Breast epithelium (tissue), 3 donors: ENCODE measurements at regions not wholly inside any gene's neighbourhood (a gene's known extent, or its start where the extent isn't known, plus 50 kb on each side); places are given as distances from the start of the nearest gene placed in this dataset.

Source experiments
- POLR2A ChIP-seq: fragments of 450-650 bp; IDR thresholded peaks from one replicate; pipeline ENCODE4 v1.6.1; 2016; ENCODE audit warnings: antibody characterized with exemption, mild to moderate bottlenecking, moderate library complexity
- TF ChIP-seq, protein P1 (sequence below), 3 donors: fragments of 450-650 bp; IDR thresholded peaks; one replicate each; pipeline ENCODE4 v1.5.1; 2016 to 2017; ENCODE audit warnings: antibody characterized with exemption in 3 of 3, mild to moderate bottlenecking in 3 of 3, moderate library complexity in 3 of 3

DNA sequence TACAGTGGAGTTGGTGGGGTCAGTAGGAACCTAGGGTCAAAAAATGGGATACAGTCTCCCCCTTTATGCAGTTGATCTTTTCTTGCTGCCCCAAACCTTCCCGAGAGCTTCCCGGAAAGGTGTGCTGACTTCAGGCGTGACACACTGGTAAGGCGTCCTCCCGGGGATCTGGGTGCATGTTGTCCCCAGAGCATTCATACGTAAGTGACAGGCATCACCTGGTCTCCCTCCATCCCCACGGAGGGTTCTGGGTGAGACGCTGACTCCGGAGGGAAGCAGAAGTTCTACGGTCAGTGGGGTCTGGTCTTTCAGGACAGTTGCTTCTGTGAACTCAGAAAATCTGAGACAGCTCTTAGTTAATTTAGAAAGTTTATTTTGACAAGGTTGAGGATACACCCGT is 159.6 kb upstream of the RTL1 start:
- TF ChIP-seq, protein P1, sequence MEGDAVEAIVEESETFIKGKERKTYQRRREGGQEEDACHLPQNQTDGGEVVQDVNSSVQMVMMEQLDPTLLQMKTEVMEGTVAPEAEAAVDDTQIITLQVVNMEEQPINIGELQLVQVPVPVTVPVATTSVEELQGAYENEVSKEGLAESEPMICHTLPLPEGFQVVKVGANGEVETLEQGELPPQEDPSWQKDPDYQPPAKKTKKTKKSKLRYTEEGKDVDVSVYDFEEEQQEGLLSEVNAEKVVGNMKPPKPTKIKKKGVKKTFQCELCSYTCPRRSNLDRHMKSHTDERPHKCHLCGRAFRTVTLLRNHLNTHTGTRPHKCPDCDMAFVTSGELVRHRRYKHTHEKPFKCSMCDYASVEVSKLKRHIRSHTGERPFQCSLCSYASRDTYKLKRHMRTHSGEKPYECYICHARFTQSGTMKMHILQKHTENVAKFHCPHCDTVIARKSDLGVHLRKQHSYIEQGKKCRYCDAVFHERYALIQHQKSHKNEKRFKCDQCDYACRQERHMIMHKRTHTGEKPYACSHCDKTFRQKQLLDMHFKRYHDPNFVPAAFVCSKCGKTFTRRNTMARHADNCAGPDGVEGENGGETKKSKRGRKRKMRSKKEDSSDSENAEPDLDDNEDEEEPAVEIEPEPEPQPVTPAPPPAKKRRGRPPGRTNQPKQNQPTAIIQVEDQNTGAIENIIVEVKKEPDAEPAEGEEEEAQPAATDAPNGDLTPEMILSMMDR (IDR thresholded peaks at IDR 0.05): no peak
- TF ChIP-seq POLR2A: no peak
